PC-3 (cell line): ENCODE measurements at regions not wholly inside any gene's neighbourhood (a gene's known extent, or its start where the extent isn't known, plus 50 kb on each side); places are given as distances from the start of the nearest gene placed in this dataset.

Experiments
- CTCF ChIP-seq: fragments of 300-600 bp; sonication (generic); conservative IDR thresholded peaks from 2 replicates; pipeline ENCODE4 v1.5.1; 2017; ENCODE audit warnings: antibody characterized with exemption, low read depth, mild to moderate bottlenecking, low read length
- EZH2 ChIP-seq: fragments of 300-600 bp; sonication (generic); IDR thresholded peaks from one replicate; pipeline ENCODE4 v1.6.1; 2017; ENCODE audit warnings: antibody characterized with exemption, mild to moderate bottlenecking, low read length; ENCODE audit not compliant: unreplicated experiment
- EZH2phosphoT487 ChIP-seq: fragments of 300-600 bp; sonication (generic); IDR thresholded peaks from 2 replicates; pipeline ENCODE4 v1.6.1; 2018; ENCODE audit warnings: mild to moderate bottlenecking, antibody characterized with exemption, low read length, borderline replicate concordance

- TF ChIP-seq CTCF, result no peak
- TF ChIP-seq EZH2, result no peak
- TF ChIP-seq EZH2phosphoT487, result no peak
Measured at GRCh38 chr6:90446164-90446563, 140.7 kb downstream of the MAP3K7 start.
